ENCODE measurements at regions not wholly inside any gene's neighbourhood (a gene's known extent, or its start where the extent isn't known, plus 50 kb on each side); places are given as distances from the start of the nearest gene placed in this dataset.
"Not testable (repeated sequence)": the region's sequence is repeated elsewhere in the genome, so short reads cannot be mapped to it uniquely, and the experiment has no call there.

- not testable (repeated sequence) for DNase-seq
Measured at GRCh38 chr10:29363930-29364329, 75.1 kb downstream of the LYZL1 start.

GRCh38 chr10:29366206-29366605, 77.3 kb downstream of the LYZL1 start:
- not testable (repeated sequence) for DNase-seq

- DNase-seq, result no peak
Measured at GRCh38 chr10:29369419-29369818, 80.5 kb downstream of the LYZL1 start.

- no peak for DNase-seq
Measured at GRCh38 chr10:29370097-29371092, 81.5 kb downstream of the LYZL1 start.

- DNase-seq, result no peak
Measured at GRCh38 chr10:29372920-29373319, 84.0 kb downstream of the LYZL1 start.

GRCh38 chr10:29374162-29374561, 85.3 kb downstream of the LYZL1 start:
- DNase-seq, result no peak

- no peak for DNase-seq
Measured at GRCh38 chr10:29375888-29376287, 87.0 kb downstream of the LYZL1 start.

- no peak for DNase-seq
Measured at GRCh38 chr10:29377333-29377961, 88.6 kb downstream of the LYZL1 start.

- no peak for DNase-seq
Measured at GRCh38 chr10:29378106-29378505, 89.2 kb downstream of the LYZL1 start.

- no peak for DNase-seq
Measured at GRCh38 chr10:29379208-29379607, 90.3 kb downstream of the LYZL1 start.

GRCh38 chr10:29379777-29380598, 91.1 kb downstream of the LYZL1 start:
- not testable (repeated sequence) for DNase-seq

GRCh38 chr10:29380599-29381511, 92.0 kb downstream of the LYZL1 start:
- DNase-seq, result not testable (repeated sequence)

GRCh38 chr10:29386342-29386999, 97.6 kb downstream of the LYZL1 start:
- DNase-seq, result no peak

- peak; percentile 58 to 61 for DNase-seq
Measured at GRCh38 chr10:29387269-29387668, 98.4 kb downstream of the LYZL1 start.

GRCh38 chr10:29388112-29388511, 99.2 kb downstream of the LYZL1 start:
- not testable (repeated sequence) for DNase-seq

GRCh38 chr10:29389493-29389892, 100.6 kb downstream of the LYZL1 start:
- DNase-seq, result no peak

GRCh38 chr10:29389935-29390334, 101.1 kb downstream of the LYZL1 start:
- no peak for DNase-seq

- no peak for DNase-seq
Measured at GRCh38 chr10:29392376-29393021, 103.6 kb downstream of the LYZL1 start.

- DNase-seq, result no peak
Measured at GRCh38 chr10:29394321-29394932, 105.6 kb downstream of the LYZL1 start.

GRCh38 chr10:29395409-29395808, 106.5 kb downstream of the LYZL1 start:
- no peak for DNase-seq

Data from NCI-H187 (cell line).